ENCODE measurements at regions not wholly inside any gene's neighbourhood (a gene's known extent, or its start where the extent isn't known, plus 50 kb on each side); places are given as distances from the start of the nearest gene placed in this dataset.

DNA sequence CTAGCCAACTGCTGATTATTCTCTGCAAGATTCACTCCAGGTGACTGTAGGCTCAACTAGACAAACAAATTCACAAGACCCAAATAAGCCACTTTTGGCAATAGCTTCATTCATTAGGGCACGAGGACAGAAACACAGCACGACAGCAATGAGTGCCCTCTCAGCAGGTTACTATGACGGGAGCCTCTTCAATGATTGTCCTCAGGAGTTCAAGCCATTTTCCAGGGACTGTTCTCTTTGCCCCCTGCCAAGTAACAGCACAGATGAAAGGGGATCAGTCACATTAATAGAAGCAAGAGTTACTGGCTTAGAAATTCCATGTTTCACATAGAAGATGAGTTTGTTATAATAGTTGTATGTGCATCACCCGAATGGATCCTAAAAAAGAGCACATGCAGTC, 712.2 kb downstream of the CDH8 start:
- TF ChIP-seq, protein P1, sequence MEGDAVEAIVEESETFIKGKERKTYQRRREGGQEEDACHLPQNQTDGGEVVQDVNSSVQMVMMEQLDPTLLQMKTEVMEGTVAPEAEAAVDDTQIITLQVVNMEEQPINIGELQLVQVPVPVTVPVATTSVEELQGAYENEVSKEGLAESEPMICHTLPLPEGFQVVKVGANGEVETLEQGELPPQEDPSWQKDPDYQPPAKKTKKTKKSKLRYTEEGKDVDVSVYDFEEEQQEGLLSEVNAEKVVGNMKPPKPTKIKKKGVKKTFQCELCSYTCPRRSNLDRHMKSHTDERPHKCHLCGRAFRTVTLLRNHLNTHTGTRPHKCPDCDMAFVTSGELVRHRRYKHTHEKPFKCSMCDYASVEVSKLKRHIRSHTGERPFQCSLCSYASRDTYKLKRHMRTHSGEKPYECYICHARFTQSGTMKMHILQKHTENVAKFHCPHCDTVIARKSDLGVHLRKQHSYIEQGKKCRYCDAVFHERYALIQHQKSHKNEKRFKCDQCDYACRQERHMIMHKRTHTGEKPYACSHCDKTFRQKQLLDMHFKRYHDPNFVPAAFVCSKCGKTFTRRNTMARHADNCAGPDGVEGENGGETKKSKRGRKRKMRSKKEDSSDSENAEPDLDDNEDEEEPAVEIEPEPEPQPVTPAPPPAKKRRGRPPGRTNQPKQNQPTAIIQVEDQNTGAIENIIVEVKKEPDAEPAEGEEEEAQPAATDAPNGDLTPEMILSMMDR (conservative IDR thresholded peaks at IDR 0.05; ENCODE audit: low read depth in 2 of 2): no peak
- TF ChIP-seq EZH2 (IDR thresholded peaks at IDR 0.05; ENCODE audit: low read depth, unreplicated experiment) (no peak), REST (IDR thresholded peaks at IDR 0.05; ENCODE audit: unreplicated experiment) (no peak), POLR2AphosphoS5 (IDR thresholded peaks at IDR 0.05; ENCODE audit: low read depth) (no peak), CREB1 (CRISPR knock-in tag; IDR thresholded peaks at IDR 0.05; ENCODE audit: low read depth) (no peak), EZH2phosphoT487 (IDR thresholded peaks at IDR 0.05; ENCODE audit: unreplicated experiment) (no peak), JUNB (IDR thresholded peaks at IDR 0.05; ENCODE audit: unreplicated experiment) (no peak), ZNF114 (CRISPR knock-in tag; IDR thresholded peaks at IDR 0.05) (no peak), ETS1 (IDR thresholded peaks at IDR 0.05) (no peak), NANOG (IDR thresholded peaks at IDR 0.05; ENCODE audit: borderline replicate concordance) (no peak), STAT1 (IDR thresholded peaks at IDR 0.05; ENCODE audit: unreplicated experiment) (no peak), ZNF462 (CRISPR knock-in tag; IDR thresholded peaks at IDR 0.05) (no peak), ZNF331 (CRISPR knock-in tag; IDR thresholded peaks at IDR 0.05; ENCODE audit: low read depth) (no peak)
